NCI-H526 (cell line): ENCODE measurements at regions not wholly inside any gene's neighbourhood (a gene's known extent, or its start where the extent isn't known, plus 50 kb on each side); places are given as distances from the start of the nearest gene placed in this dataset.

Experiments used
- DNase-seq, 2 experiments: peaks; one replicate each; lab custom pipeline; 2025; lab: John Stamatoyannopoulos, UW

DNA sequence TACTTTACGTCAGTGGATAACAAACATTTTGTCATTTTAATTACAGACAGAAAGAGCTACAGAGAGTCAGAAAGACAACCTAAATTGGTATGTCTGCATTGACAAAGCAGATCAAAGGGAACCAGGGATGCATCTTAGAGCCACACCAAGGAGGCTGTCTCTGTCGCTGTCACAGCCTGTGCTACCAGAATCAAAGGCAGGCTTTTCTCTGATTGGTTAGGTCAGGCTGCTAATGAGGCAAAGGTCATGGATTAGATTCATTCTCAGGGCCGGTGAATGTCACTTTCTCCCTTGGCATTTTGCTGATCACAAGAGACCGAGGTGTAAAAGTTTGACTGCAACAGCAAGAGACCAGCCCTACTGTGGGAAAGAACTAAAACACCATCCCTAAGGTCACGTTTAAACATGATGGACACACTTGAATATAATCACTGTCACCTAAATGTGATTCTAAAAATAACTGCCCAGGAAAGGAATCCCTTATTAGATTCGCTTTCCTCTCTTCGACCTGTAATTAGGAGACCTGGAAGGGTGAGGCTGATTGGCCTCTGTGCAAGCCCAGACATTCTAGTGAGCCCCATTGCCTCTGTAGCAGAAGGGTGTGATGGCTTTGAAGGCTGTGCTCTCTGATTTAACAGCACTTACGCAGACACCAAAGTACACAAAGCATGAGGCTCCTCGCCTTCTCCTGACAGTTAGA is 314.4 kb upstream of the NBEA start:
- DNase-seq = no peak

DNA sequence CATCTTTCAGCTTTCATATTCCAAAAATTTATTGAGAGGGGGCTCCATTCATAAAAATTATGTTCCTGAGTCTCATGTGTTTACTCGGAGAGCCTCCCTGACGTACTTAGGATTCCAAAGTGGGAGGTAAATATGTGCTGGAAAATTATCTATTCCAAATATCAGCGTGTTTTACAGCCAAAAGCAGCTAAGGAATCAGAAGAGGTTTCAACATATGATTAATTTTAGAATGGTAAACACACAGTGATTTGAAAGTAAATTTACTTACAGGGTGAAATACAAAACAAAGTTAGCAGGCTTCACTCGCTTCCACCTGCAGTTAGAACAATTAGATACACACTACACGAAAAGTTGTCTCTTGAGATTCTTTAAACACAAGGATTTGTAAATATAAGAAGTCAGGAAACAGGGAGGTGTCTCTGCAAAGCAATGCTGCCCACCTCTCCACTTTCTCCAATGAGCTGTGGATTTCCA is 313.8 kb upstream of the NBEA start:
- DNase-seq = no peak

DNA sequence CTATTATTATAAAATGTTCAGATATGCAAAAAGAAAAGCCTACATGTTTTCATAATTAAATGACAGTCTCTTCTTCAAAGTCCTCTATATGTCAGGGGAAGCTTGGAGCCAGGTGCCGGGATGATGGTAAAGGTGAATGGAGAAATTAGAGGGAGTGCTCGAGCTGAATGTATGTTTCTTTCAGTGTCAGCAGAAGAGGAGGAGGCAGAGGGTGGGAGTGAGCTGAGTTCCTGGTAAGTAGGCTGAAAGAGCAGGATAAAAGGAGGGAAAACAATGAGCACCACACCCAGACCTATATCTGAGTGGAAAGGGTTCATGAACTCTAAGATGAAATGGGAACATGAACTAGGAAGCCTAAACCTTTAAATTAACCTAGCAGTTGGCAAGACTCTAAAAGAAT is 307.6 kb upstream of the NBEA start:
- DNase-seq = no peak

DNA sequence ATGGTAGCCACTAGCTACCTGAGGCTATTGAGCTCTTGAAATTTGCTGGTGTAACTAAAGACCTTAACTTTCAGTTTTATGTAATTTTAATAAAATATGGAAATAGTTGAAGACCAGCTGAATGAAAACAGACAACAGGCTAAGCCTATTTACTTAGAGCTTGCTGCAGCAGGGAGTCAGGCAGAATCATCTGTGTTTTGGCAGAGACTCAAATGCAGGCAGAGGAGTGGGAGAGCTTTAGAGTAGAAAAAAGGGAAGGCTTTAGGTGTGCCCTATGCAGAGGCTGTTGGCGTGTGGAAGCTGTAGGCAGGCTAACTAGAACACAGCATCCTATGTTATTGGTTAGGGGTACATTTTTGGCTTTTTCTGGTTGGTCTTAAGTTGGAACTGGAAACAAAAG is 304.9 kb upstream of the NBEA start:
- peak in 1 of 2 experiments; percentile 8 for DNase-seq

DNA sequence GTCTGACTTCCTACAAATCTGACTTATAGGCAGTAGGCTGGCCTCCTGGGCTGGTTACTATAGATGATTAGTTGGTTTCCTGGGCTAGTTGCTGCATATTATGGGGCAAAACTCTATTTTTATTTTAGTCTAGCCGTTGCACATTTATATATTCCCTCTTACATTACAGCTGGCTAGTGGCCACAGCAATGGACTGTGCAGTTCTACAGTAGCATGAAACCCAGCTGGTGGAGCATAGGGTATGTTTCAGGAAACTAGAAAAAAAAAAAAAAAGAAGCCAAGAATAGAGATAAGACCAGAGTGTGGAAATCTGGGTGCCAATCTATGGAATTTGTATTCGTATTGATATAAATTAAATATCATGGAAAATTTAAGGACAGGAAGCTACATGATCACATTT is 304.4 kb upstream of the NBEA start:
- DNase-seq = no peak

DNA sequence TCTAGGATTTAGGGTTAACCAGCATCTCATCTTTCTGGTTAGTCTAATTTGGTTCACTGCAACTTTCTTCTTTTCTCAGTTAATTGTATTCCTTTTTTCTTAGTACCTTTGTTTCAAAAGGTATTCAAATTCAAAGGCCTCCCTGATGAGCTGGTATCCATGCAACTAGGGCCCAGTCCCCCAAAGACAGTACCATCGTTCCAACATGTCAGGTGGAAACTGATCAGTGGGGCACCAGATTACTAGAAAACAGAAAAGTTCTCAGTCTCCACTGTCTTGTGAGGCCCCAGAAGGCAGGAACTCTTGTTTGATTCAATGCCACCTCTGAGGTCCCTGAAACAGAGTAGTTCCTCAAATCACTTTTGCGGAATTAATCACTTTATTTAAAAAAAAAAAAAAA is 303.2 kb upstream of the NBEA start:
- DNase-seq = no peak

DNA sequence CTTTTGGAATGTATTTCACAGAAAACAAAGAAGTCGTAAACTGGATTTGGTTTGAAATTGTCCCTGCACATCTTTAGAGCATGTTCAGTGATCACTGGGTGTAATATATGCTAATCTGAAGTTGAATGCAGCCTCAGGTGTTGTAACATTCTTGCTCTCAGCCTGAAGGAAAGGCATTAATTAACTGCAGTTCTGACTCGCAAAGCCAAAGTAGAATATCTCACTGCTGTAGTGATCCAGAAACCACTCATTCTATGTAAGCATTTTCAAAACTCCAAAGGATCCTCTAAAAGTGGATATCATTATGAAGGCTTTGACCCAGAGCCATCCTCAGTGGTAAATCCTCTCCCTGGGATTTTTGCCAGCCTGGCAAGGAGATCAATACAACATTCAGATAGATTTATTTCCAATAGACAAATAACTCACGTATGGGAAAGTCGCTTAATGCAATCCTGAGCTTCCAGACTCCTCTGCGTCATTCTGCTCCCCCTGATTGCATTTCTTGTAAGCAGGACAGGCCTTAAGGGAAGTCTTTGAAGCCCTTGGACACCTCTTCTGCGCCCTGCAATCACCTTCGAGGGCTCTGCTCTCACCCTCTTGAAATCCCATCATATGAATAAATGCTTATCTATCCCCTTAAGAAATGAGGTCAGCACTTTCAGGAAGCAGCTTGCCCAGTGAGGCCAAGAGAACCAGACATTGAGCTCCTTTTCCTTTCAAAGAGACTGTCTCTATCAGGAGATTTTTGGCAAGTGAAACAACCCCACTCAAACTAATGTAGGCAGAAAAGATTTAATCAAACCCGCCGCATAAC is 301.7 kb upstream of the NBEA start:
- DNase-seq = no peak

DNA sequence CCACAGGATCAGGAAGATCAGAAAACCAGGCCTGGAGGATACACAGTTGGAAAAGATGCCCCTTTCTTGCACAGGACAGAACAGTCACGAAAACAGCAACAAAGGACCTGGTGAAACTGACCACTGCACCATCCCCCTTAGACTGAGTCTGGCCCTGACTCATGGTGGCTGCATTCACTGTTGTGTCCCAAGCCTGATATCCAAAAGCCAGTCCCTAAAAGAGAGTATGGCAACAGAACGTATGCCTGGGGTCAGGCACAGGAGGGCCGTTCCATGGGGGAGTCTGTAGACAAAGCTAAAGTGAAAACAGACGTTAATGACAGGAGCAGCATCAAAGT is 301.1 kb upstream of the NBEA start:
- DNase-seq = no peak

DNA sequence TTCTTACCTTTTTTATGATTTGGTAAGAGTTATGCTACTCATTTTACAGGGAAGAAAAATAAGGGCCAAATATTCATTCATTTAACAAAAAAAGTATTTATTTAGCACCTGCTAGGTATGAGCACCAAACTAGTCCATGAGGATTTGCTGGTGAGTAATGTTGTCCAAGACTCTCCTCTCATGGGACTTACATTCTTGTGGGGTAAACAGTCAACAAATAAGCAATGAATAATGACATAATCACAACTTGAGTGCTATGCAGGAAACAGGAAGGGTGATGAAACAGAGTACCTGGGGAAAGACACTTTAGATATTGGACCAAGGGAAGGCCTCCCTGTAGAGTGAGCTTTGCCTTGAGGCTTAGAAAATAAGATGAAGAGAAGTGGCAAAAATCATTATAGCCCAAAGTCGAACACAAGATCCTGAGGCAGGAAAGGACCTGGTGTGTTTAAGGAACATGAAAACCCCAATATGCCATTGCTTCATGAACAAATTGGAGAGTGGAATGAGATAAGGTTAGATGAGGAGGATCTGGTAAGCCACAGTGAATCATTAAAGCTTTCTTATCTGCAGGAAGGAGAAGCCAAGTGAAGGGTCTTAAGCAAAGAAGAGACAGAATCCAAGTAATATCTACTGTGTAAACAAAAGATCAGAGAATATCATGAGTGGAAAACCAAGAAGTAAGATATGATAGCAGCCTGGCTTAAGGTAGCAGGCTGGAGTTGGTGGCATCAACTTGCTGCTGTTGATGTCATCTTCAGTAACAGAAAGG is 294.5 kb upstream of the NBEA start:
- DNase-seq = no peak

DNA sequence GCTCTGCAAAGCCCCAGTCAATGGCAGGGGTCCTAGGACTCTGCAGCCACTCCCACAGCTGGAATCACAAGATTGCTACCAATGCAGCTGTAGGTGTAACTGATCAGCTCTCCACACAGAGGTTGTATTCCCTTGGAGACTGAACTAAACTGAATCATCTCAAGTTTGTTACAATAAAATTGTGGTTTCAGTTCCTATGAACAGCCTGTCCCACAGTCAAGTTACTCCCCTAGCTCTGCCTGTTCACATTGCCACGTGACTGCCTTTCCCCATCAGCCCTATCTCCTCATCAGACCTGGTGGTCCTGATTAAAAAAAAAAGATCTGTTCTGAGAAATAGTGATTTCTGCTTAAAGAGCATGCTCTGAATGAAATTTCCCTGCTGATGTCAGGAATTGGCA is 287.9 kb upstream of the NBEA start:
- no peak for DNase-seq

DNA sequence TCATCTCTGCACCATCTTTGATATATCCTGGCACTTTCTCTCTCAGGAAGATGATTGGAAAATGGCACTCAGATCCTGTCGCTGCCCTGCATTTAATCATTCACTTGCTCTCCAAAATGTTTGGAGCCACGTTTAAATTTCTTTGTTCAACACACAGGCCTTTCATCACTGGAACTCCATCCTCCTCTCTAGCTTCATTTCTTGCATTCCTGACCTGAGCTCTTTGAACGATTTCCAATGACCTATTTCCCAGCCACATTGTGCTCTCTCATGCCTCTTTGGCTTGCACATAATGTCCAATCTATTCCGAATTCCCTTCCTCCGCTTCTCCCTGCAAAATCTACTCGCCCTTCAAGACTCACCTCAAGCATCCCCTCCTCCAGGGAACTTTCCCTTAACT is 287.4 kb upstream of the NBEA start:
- no peak for DNase-seq

DNA sequence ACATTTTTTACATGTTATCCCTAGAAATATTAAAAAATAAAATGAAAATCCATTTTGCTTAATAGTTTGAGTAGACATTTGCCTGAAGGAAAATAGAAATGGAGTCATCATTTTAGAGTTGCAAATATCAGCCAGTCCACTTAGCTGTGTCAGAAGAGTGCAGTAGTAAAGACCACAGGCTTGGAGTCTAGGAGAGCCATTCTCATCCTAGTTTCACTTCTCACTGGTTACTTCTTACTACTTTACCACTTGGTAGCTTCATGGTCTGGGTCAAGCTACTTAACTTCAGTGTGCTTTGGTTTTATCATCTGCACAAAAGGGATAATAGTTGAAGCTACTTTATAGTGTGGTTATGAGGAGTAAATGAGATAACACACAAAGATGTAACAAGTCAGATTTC is 286.5 kb upstream of the NBEA start:
- DNase-seq = no peak

DNA sequence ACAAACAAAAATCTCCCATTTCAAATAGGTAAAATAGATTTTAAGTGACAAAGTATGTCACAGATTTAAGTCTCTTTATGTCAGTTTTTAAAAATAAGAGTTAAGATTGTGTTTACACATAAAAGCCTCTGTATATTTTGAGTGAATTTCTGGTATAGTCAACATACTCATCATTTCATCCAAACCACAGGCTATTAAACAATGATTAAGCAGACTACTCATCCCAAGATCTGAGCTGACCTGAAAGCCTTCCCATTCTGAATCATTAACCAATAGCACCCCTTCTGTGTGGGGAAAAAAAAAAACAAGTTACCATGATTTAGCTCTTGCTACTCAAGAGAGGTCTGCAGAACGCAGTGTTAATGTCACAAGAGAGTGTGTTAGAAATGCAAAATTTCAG is 284.4 kb upstream of the NBEA start:
- DNase-seq = no peak

DNA sequence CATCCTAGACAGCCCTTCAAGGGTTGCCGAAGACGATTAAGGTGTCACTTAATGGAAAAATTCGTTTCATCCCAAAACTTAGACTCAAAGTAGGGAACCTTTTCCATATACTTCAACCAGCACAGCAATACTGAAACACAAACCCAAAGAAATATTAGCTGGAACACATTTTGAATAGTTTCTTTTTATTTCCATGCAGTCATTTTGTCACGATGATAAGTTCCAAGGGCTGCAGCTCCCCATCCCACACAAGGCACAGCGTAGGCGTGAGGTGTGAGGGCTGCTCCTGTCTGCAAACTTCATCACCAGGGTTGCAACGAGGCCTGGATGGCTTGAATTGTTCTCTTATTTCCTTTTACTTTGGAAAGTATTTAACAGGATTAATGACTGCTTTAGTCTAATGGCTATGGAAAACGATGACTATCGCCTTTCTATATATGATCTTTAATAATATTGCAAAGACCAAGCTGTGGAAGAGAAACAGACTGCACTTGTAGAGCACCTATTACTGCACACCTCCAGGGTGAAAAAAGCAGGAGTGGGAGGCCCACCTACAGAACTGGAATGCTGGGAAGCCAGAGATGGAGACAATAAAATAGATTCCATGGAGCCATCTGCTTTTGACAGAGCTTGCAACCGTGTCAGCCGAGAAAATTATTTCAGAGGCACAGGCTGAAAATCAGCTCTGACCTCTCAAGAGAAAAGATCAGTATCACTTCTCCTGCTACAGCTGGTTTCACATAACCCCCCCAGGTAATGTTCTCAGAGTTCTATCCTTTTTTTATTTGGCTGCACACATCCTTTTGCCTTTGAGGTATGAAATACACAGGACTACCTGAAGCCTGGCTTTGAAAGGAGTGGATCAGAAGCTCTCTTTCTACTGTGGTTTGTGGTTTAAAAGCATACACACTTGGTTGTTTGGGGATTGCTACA is 274.5 kb upstream of the NBEA start:
- no peak for DNase-seq

DNA sequence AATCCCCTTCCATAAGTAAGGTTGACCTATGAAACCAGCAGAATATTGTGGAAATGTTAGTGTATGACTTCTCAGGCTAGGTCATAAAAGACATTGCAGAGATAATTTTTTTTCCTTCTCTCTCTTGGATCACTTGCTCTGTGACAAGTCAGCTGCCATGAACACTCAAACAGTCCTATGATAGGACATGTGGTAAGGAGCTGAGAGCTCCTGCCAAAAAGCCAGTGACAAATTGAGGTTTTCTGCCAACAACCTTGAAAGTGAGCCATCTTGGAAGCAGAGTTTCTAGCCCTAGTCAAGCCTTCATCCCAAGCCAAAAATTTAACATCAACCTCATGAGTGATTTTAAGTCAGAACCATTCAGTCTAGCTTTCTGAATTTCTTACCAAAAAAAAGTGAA is 270.9 kb upstream of the NBEA start:
- no peak for DNase-seq

DNA sequence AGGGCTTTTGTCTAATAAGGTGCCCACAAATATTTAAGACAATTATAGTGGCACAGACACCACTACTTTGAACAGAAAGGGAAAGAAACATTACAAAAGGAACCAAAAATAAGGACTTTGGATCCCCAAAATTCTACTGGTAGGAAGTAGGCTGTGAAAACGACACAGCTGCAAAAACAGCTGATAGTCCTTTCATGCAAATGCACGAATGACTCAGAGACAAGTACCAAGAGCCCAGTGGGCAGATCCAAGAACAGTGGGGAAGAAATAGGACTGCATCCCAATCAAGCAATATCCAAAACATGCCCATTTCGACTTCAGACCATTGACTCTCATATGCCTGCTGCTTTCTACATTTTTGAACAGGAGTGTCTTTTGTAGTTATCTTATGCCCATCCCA is 269.4 kb upstream of the NBEA start:
- no peak for DNase-seq

DNA sequence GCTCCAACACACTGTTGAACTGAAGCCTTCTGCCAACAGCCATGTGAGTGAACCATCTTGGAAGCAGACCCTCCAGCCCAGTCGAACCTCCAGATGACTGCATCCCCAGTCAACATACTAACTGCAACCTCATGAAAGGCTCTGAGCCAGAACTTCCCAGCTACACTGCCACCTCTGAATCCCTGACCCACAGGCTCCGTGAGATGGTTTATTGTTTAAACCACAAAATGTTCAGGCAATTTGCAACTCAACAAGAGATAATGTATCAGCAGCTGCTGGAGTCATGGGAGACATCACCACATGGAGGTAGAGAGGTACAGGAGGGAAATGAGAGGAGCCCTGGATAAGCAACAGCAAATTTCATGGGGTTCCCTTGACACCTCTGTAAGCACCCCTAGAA is 266.4 kb upstream of the NBEA start:
- peak in 1 of 2 experiments; percentile 18 for DNase-seq

DNA sequence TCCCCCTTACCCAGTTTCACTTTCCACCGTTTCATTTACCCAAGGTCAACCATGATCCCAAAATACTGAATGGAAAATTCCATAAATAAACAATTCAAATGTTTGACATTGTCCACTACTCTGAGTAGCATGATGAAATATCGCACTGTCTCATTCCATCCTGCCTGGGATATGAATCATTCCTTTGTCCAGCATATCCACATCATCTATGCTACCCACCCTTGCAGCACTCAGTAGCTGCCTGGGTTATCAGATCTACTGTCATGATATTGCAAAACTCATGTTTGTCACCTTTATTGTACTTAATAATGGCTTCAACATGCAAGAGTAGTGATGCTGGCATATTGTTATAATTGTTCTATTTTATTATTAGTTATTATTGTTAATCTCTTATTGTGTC is 263.9 kb upstream of the NBEA start:
- DNase-seq = no peak

DNA sequence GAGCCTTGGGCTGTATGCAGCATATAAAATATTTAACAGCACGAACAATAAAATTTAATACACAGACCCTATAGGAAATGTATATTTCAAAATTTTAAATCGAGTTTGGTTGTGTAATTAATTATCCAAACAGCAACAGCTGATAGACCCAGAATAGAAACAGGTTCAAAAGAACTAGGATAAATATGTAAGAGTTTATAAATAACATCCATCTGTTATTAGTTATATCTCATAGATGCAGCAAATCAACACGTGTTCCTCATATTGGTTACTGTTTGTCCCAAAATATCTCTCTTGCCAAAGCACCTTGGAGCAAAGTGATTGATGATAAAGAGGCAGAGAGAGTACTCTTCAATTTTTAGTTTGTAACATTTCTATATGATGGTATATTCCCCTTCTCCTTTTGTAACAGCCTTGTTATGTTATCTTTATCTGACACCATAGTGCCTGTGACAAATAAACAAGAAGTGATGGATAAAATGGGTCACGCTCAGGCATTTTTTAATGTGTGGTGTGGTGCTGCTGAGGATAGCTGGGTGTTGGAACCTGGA is 260.6 kb upstream of the NBEA start:
- no peak for DNase-seq

DNA sequence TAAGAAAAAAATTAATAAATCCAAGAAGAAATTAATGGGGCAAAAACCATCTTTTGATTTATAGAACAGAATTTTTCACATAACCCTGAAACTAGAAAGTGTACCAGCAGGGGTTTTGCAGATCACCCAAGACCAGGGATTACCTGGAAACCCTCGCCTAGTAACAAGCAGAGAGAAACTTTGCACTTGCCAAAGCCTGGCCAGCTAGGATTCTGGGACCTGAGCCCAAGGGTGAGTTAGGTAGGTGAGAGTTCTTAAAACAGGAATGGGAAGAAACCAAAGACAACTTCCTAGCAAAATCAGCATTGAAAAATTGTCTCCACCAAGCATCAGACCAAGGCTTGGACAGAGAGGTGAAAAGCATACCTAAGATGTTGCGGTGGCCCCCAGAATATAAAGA is 247.0 kb upstream of the NBEA start:
- no peak for DNase-seq

DNA sequence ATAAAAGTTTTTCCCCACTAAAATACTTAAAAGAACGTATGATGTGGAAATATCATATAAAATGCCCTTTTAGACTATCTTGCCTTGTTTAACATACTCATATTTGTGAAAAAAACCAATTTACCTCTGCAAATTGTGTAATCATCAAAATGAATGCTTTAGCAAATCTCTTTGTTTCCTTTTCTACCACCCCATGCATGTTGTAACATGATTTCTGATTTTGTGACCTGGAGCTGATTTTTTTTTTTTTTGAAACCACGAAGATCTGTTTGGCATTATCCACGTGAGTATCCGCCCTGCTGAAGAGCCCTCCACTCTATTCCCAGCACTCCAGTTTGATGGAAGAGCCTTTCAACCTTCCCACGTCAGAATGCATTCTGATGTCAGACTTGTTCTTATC is 245.8 kb upstream of the NBEA start:
- no peak for DNase-seq

DNA sequence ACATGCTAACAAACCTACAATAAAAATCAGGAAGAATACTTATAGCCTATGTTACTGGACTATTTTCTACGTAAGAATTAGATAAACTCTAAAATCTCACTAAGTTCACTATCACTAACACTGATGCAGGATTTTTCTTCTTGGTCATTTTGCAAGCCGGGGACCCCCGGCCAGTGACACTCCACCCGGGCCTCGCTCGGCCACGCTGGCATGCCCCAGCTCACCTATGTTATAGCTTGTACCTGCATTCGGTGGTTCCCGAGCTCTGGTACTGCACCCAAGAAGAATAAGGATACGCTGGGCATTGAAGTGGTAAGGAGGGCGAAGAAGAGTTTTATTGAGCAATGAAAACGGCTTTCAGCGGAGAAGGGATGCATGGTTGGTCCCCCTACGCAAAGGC is 245.3 kb upstream of the NBEA start:
- no peak for DNase-seq
